HuH-7 (cell line): ENCODE measurements at regions not wholly inside any gene's neighbourhood (a gene's known extent, or its start where the extent isn't known, plus 50 kb on each side); places are given as distances from the start of the nearest gene placed in this dataset.

Source experiments
- DNase-seq: peaks from one replicate; pipeline ENCODE4 v3.0.0; 2011; ENCODE audit warnings: low spot score

GRCh38 chr10:60728056-60728455, 50.2 kb upstream of the CDK1 start:
- DNase-seq, result no peak

GRCh38 chr10:60726257-60726656, 52.0 kb upstream of the CDK1 start:
- DNase-seq, result no peak

GRCh38 chr10:60722623-60723022, 55.7 kb upstream of the CDK1 start:
- no peak for DNase-seq

- no peak for DNase-seq
Observed at GRCh38 chr10:60719721-60720120, 58.6 kb upstream of the CDK1 start.

GRCh38 chr10:60718886-60719285, 59.4 kb upstream of the CDK1 start:
- DNase-seq, result no peak

GRCh38 chr10:60717852-60718251, 60.4 kb upstream of the CDK1 start:
- no peak for DNase-seq

GRCh38 chr10:60714233-60714632, 64.0 kb upstream of the CDK1 start:
- no peak for DNase-seq

- DNase-seq, result no peak
Observed at GRCh38 chr10:60711496-60711895, 66.8 kb upstream of the CDK1 start.

- no peak for DNase-seq
Observed at GRCh38 chr10:60710041-60710440, 68.2 kb upstream of the CDK1 start.

- DNase-seq, result no peak
Observed at GRCh38 chr10:60708666-60709065, 69.6 kb upstream of the CDK1 start.

- DNase-seq, result no peak
Observed at GRCh38 chr10:60707841-60708240, 70.4 kb upstream of the CDK1 start.

- DNase-seq, result no peak
Observed at GRCh38 chr10:60706146-60706545, 72.1 kb upstream of the CDK1 start.

- DNase-seq, result no peak
Observed at GRCh38 chr10:60705376-60705775, 72.9 kb upstream of the CDK1 start.

- DNase-seq, result peak; percentile 20
Observed at GRCh38 chr10:60704471-60704870, 73.8 kb upstream of the CDK1 start.

- DNase-seq, result no peak
Observed at GRCh38 chr10:60703266-60704041, 74.8 kb upstream of the CDK1 start.

- no peak for DNase-seq
Observed at GRCh38 chr10:60687679-60688078, 90.6 kb upstream of the CDK1 start.

GRCh38 chr10:60684091-60684490, 94.2 kb upstream of the CDK1 start:
- DNase-seq, result no peak

- DNase-seq, result no peak
Observed at GRCh38 chr10:60681103-60681502, 97.2 kb upstream of the CDK1 start.

- no peak for DNase-seq
Observed at GRCh38 chr10:60679388-60679990, 98.8 kb upstream of the CDK1 start.

GRCh38 chr10:60678978-60679377, 99.3 kb upstream of the CDK1 start:
- no peak for DNase-seq

- DNase-seq, result peak; percentile 5
Observed at GRCh38 chr10:60677531-60678129, 100.6 kb upstream of the CDK1 start.

GRCh38 chr10:60675236-60675635, 103.0 kb upstream of the CDK1 start:
- DNase-seq, result no peak

GRCh38 chr10:60669501-60669900, 108.8 kb upstream of the CDK1 start:
- no peak for DNase-seq

- no peak for DNase-seq
Observed at GRCh38 chr10:60666221-60666620, 112.1 kb upstream of the CDK1 start.
